ENCODE measurements at regions not wholly inside any gene's neighbourhood (a gene's known extent, or its start where the extent isn't known, plus 50 kb on each side); places are given as distances from the start of the nearest gene placed in this dataset.

DNA sequence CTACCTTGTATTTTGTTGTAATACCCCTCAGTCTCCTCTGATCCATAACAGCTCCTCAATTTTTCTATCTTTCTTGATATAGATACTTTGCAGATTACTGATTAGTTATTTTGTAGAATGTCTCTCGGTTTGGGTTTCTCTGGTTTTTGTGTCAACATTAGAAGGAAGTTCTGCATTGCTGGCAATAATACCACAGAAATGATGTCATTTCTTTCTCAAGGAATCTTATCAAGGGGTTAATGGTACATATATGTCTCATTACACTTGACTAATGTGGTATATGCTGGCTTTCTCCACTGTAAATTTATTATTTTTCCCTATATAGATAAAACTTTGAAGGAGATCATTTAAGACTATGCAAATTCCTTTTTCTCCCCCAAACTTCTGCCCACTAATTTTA, 183.6 kb upstream of the DKK2 start:
- DNase-seq = no peak

DNA sequence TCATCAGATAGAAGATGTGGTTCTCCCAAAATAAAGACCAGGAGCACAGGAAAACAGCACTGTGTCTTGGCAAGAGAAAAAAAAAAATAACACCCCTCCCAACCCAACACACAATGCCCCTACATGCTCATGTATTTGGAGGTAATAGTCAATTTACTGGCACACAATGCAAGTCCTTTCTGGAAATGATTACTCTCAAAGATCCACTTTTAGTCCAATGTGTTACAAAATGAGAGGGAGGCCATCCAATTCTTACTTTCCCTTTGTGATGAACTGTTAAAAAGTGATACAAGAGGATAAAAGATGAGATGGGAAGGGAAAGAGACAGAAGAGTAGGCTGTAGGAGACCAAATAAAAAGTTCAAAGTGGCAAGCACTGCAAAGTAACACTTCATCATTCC, 180.3 kb upstream of the DKK2 start:
- no peak for DNase-seq

DNA sequence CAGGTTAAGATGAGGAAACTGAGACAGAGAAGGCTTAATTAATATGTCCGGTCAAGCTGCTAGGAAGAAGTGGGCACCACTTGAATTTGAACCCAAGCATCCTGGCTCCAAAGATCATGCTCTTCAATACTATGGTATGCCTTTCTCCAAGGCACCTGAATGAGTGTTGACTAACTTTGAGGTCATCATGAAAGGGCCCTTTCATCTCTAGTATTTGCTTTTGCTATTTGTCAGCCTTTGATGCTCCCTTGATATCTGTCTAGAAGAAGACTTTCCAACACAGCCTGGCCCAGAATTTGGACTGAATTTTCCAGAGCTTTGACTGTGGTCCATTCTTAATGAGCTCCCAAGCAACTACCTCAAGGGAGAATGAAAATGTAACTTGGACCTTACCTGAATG, 179.1 kb upstream of the DKK2 start:
- DNase-seq = no peak

GRCh38 chr4:107213880-107214279, 177.8 kb upstream of the DKK2 start:
- no peak for DNase-seq

- no peak for DNase-seq
Observed at GRCh38 chr4:107213410-107213809, 177.3 kb upstream of the DKK2 start.

- DNase-seq = no peak
Observed at GRCh38 chr4:107212565-107212964, 176.5 kb upstream of the DKK2 start.

- no peak for DNase-seq
Observed at GRCh38 chr4:107210450-107211239, 174.5 kb upstream of the DKK2 start.

GRCh38 chr4:107203733-107204132, 167.6 kb upstream of the DKK2 start:
- no peak for DNase-seq

- no peak for DNase-seq
Observed at GRCh38 chr4:107202744-107203143, 166.6 kb upstream of the DKK2 start.

GRCh38 chr4:107197121-107197520, 161.0 kb upstream of the DKK2 start:
- DNase-seq = no peak

DNA sequence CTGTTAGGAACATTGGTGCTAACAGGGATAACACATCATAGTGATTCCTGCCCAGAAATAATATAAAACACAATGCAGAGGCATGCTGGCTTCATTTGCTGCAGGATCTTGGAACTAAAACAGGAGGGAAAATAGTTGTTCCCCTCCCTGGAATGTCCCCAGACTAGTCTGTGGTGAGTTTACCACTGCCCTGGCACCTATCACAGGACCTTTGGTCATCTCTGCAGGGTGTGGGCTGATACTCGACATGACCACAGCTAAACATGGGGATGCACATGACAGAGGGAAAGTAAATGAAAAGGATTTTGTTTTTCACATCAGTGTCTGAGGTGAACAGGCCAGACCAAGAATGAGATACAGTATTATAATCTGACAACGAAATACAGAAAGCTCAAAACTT, 160.2 kb upstream of the DKK2 start:
- DNase-seq = no peak

- DNase-seq = no peak
Observed at GRCh38 chr4:107194005-107194404, 157.9 kb upstream of the DKK2 start.

DNA sequence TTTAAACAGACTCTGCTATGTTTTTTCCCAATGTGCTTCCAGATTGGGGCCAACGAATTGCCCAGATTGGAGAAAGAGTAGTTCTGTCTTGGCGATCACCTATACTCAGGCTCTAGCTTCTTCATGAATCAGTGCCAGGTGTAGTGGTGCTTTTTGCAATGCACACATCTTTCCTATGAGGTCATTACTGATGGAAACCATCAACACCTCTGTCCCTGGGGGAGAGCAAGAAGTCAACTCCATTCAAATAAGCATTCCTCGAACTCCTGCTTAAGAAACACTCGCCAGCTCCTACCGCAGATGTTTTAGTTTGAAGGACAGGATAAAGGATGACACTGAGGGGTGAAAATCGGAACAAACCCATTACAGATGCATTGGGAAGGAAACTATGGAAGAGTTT, 156.5 kb upstream of the DKK2 start:
- DNase-seq = no peak

DNA sequence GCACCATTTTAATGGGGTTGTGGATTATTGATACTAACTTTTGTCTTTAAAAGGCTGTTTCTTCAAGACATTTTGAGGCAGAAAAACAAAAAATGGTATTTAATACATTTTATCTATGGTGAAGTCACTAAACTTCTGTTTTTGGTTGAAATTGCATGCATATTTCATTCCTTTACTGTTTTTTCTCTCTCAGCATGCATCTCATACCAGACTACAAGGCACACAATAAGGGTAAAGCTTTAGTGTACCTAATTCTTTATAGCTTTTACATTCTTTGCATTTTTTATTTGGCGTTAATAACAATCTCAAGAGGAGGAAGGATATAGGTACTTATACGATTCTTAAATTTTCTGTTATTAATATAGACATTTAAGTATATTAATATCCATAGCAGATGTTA, 151.0 kb upstream of the DKK2 start:
- DNase-seq = no peak

DNA sequence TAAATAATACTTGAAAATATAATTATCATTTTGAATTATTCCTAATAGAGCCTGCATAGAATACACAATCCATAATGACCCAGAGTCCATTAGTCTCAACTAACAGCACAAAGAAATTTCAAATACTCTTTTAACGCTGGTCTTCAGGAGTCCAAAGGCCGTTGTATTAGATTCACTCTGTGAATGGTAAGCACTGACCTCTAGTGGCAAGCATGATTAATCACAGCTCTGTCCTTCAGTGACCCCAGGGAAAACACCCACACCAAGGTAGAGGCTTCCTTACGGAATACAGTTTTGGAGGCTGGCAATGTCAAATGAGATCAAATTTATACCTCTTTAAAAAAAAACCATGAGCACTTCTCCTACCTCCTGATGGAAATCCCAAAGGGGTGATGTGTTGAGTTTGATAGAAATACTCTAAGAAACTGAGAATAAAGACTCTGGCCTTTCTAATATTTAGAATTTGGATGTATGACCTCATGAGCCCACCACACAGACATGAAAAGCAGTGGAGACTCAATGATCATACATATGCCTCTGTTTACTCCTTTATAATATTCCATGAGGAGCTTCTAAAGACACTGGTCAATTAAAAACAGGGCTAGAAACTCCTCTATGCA, 147.2 kb upstream of the DKK2 start:
- DNase-seq = no peak

DNA sequence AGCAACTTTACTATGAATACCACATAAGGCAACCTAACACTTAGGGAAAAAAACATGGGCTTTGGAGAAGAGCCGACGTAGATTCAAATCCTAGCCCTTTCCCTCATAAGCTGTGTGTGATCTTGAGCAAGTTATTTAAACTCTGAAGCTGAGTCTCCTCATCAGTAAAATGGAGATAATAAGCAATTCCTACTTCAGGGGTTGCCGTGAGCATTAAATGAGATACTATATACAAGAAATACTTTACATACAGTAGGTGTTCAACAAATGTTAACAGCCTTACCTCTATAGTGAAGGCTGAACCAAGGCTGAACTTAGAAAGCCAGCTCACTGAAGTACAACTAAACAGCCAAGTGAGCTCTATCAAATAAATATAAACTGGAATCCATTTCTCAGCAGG, 146.2 kb upstream of the DKK2 start:
- DNase-seq = no peak

DNA sequence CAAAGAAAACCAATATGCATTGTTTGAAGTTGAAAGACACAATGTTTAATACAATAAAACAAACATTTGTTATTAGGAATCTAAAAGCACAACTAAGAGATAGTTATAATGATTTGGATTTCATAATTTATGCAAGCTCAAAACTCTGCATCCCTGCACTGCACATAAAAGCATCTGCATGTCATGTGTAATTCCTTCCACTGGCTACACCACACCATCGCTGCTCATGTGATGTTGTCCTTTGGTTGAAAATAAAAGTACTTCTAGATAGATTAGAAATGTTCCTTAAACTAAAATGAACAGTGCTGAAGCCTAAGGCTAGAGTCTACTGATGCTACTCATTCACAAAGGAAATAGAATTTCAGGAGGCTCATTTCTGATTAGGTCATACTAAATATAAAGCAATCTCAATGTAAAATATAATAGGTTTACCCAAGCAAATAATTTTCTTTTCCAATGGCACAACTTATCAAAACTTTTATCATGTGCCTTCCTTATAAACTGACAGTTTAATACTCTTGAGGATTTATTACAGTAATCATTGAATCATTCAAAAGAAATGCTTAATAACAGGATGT, 130.8 kb upstream of the DKK2 start:
- no peak for DNase-seq

- DNase-seq = no peak
Observed at GRCh38 chr4:107166181-107166580, 130.1 kb upstream of the DKK2 start.

DNA sequence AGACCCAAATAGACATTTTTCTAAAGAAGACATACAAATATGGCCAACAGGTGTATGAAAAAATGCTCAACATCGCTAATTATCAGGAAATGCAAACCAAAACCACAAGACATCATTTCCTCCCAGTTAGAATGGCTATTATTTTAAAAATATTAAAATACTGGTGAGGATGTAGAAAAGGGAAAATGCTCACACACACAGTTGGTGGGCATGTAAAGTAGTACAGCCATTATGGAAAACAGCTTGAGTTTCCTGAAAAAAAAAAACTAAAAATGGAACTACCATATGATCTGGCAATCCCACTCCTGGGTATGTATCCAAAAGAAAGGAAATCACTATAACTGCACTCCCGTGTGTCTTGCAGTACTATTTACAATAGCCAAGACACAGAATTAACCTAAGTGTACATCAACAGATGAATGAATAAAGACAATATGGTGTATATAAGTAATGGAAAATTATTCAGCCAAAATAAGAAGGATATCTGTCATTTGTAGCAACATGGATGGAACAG, 128.9 kb upstream of the DKK2 start:
- DNase-seq = no peak

DNA sequence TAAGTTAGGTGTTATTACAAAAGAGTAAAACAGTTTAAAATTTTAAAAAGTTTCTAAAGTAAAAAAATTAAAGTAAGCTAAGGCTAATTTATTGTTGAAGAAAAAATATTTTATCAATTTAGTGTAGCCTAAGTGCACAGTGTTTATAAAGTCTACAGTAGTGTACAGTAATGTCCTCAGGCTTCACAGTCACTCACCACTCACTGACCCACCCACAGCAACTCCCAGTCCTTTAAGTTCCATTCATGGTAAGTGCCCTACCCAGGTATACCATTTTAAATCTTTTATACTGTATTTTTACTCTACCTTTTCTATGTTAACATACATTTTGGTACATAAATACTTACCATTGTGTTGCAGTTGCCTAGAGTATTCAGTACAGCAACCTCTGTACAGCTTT, 120.3 kb upstream of the DKK2 start:
- no peak for DNase-seq

- no peak for DNase-seq
Observed at GRCh38 chr4:107155366-107155765, 119.3 kb upstream of the DKK2 start.

DNA sequence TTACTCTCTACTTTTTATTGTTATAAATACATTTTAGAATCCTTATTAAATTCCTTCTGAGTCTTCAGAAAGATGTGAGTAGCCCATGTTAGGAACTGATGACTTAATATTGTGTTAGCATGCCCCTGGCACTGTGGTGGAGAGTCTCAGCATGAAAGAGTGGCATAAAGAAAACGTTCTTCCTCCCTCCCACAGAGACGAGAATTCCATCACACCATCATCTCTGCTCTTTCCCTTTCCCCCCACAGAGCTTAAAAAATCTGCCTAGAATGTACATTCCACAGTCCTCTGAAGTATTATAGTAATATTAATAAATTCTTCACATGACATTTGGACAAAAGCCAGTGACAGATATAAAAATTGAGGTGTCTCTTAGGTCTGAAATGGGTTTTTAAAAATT, 117.8 kb upstream of the DKK2 start:
- no peak for DNase-seq

- no peak for DNase-seq
Observed at GRCh38 chr4:107153228-107153627, 117.1 kb upstream of the DKK2 start.

DNA sequence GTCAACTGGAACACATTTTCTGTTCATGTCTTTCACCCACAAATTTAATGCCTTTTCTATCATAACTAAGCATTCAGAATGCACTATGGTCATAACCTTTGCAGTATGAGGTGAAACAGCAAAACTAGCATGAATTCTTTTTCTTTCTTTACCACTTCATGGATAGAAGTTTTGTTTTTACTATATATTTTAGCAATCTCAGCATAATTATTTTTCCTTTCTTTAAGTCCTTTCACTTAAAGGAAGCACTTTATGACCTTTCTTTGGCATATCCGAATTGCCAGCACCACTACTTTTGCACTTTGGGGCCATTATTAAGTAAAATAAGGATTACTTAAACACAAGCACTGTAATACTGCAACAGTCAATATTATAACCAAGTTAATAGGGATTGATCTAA, 115.1 kb upstream of the DKK2 start:
- DNase-seq = no peak

Measured in NCI-H1417 treated with DMSO at 0.1 percent for 48 hours (cell line).